ENCODE measurements at regions not wholly inside any gene's neighbourhood (a gene's known extent, or its start where the extent isn't known, plus 50 kb on each side); places are given as distances from the start of the nearest gene placed in this dataset.
"Not testable (repeated sequence)": the region's sequence is repeated elsewhere in the genome, so short reads cannot be mapped to it uniquely, and the experiment has no call there.

GRCh38 chr1:185396126-185396525, 79.1 kb upstream of the IVNS1ABP start:
- no peak for DNase-seq

- no peak for DNase-seq
These were observed 76.8 kb upstream of the IVNS1ABP start for GRCh38 chr1:185393815-185394214.

GRCh38 chr1:185393205-185393604, 76.2 kb upstream of the IVNS1ABP start:
- DNase-seq: no peak

- DNase-seq: no peak
These were observed 71.8 kb upstream of the IVNS1ABP start for GRCh38 chr1:185388815-185389214.

GRCh38 chr1:185388346-185388745, 71.3 kb upstream of the IVNS1ABP start:
- no peak for DNase-seq

GRCh38 chr1:185385991-185386390, 68.9 kb upstream of the IVNS1ABP start:
- DNase-seq: no peak

GRCh38 chr1:185383805-185384204, 66.8 kb upstream of the IVNS1ABP start:
- DNase-seq: not testable (repeated sequence)

- no peak for DNase-seq
These were observed 60.8 kb upstream of the IVNS1ABP start for GRCh38 chr1:185377831-185378230.

- no peak for DNase-seq
These were observed 60.0 kb upstream of the IVNS1ABP start for GRCh38 chr1:185376840-185377635.

- no peak for DNase-seq
These were observed 59.2 kb upstream of the IVNS1ABP start for GRCh38 chr1:185376288-185376687.

- DNase-seq: no peak
These were observed 58.5 kb upstream of the IVNS1ABP start for GRCh38 chr1:185375583-185375982.

- DNase-seq: no peak
These were observed 56.9 kb upstream of the IVNS1ABP start for GRCh38 chr1:185373813-185374529.

- DNase-seq: no peak
These were observed 52.7 kb upstream of the IVNS1ABP start for GRCh38 chr1:185369786-185370185.

GRCh38 chr1:185368913-185369491, 52.0 kb upstream of the IVNS1ABP start:
- DNase-seq: no peak

GRCh38 chr1:185368313-185368855, 51.3 kb upstream of the IVNS1ABP start:
- no peak for DNase-seq

GRCh38 chr1:185367218-185367617, 50.2 kb upstream of the IVNS1ABP start:
- no peak for DNase-seq
